ENCODE measurements at regions not wholly inside any gene's neighbourhood (a gene's known extent, or its start where the extent isn't known, plus 50 kb on each side); places are given as distances from the start of the nearest gene placed in this dataset.

- TF ChIP-seq SUZ12 (IDR thresholded peaks at IDR 0.05; ENCODE audit: extremely low read depth, insufficient read depth, insufficient read length) (no peak), ZNF274 (IDR thresholded peaks at IDR 0.05; ENCODE audit: low read depth, low read length) (no peak)
Observed at GRCh38 chr9:74117731-74118130, 379.4 kb upstream of the RORB start.
